NT2/D1 (cell line): ENCODE measurements at regions not wholly inside any gene's neighbourhood (a gene's known extent, or its start where the extent isn't known, plus 50 kb on each side); places are given as distances from the start of the nearest gene placed in this dataset.

ENCODE experiments used
- YY1 ChIP-seq: IDR thresholded peaks from 2 replicates; pipeline ENCODE4 v1.6.1; 2011; ENCODE audit not compliant: insufficient read length, insufficient read depth
- ZNF274 ChIP-seq: IDR thresholded peaks from 2 replicates; pipeline ENCODE4 v1.6.1; 2011; ENCODE audit warnings: mild to moderate bottlenecking, low read depth, low read length

- TF ChIP-seq ZNF274, result no peak
- no peak for TF ChIP-seq YY1
Measured at GRCh38 chr7:119982884-119983283, 290.1 kb upstream of the KCND2 start.
